ENCODE measurements at regions not wholly inside any gene's neighbourhood (a gene's known extent, or its start where the extent isn't known, plus 50 kb on each side); places are given as distances from the start of the nearest gene placed in this dataset.
A peak's percentile ranks its signal among the peaks of the same experiment; 100 is the strongest.
"Not testable (repeated sequence)": the region's sequence is repeated elsewhere in the genome, so short reads cannot be mapped to it uniquely, and the experiment has no call there.

- H3K4me1 ChIP-seq (ENCODE audit: control insufficient read depth, insufficient read depth, low read length, poor library complexity, severe bottlenecking); H3K4me1 Mint-ChIP-seq; DNase-seq; H3K9me3 Mint-ChIP-seq; H3K4me3 Mint-ChIP-seq; H3K9me3 ChIP-seq (ENCODE audit: control insufficient read depth in 2 of 2, low read length in 2 of 2); ATAC-seq (ENCODE audit: low read depth in 2 of 2); H3K27me3 Mint-ChIP-seq; H3K27ac ChIP-seq (ENCODE audit: insufficient read depth, low read length, poor library complexity, severe bottlenecking); H3K27me3 ChIP-seq (ENCODE audit: control insufficient read depth, insufficient read depth, low read length); H3K4me3 ChIP-seq (ENCODE audit: low read depth, low read length); H3K36me3 Mint-ChIP-seq; H3K27ac Mint-ChIP-seq; H3K36me3 ChIP-seq (ENCODE audit: control insufficient read depth, insufficient read depth, low read length): not testable (repeated sequence)
Measured at GRCh38 chr15:84094720-84095119, 140.9 kb upstream of the GOLGA6L4 start.

GRCh38 chr15:84097053-84097452, 138.5 kb upstream of the GOLGA6L4 start:
- not testable (repeated sequence) for H3K27me3 ChIP-seq (ENCODE audit: control insufficient read depth, insufficient read depth, low read length); H3K9me3 Mint-ChIP-seq; H3K4me3 ChIP-seq (ENCODE audit: low read depth, low read length); H3K4me1 ChIP-seq (ENCODE audit: control insufficient read depth, insufficient read depth, low read length, poor library complexity, severe bottlenecking); H3K27me3 Mint-ChIP-seq; ATAC-seq (ENCODE audit: low read depth in 2 of 2); H3K36me3 Mint-ChIP-seq; H3K4me1 Mint-ChIP-seq; H3K9me3 ChIP-seq (ENCODE audit: control insufficient read depth in 2 of 2, low read length in 2 of 2); H3K27ac Mint-ChIP-seq; H3K27ac ChIP-seq (ENCODE audit: insufficient read depth, low read length, poor library complexity, severe bottlenecking); H3K36me3 ChIP-seq (ENCODE audit: control insufficient read depth, insufficient read depth, low read length); H3K4me3 Mint-ChIP-seq
- DNase-seq, result peak in 1 of 3 donors; percentile 77

GRCh38 chr15:84098604-84099003, 137.0 kb upstream of the GOLGA6L4 start:
- H3K4me3 ChIP-seq (ENCODE audit: low read depth, low read length), result no peak overlapping the region
- H3K4me1 Mint-ChIP-seq, result no peaks in the 10 kb centered on the region
- no peaks in the 10 kb centered on the region for H3K36me3 ChIP-seq (ENCODE audit: control insufficient read depth, insufficient read depth, low read length)
- no peaks in the 10 kb centered on the region for H3K4me1 ChIP-seq (ENCODE audit: control insufficient read depth, insufficient read depth, low read length, poor library complexity, severe bottlenecking)
- H3K4me3 Mint-ChIP-seq, result no peak overlapping the region
- no peak overlapping the region for H3K27ac Mint-ChIP-seq
- H3K27me3 ChIP-seq (ENCODE audit: control insufficient read depth, insufficient read depth, low read length), result no peaks in the 10 kb centered on the region
- DNase-seq (no peak), ATAC-seq (ENCODE audit: low read depth in 2 of 2) (no peak)
- H3K27ac ChIP-seq (ENCODE audit: insufficient read depth, low read length, poor library complexity, severe bottlenecking), result no peak overlapping the region
- no peaks in the 10 kb centered on the region for H3K36me3 Mint-ChIP-seq
- no peaks in the 10 kb centered on the region for H3K27me3 Mint-ChIP-seq
- H3K9me3 Mint-ChIP-seq, result no peaks in the 10 kb centered on the region
- no peaks in the 10 kb centered on the region for H3K9me3 ChIP-seq (ENCODE audit: control insufficient read depth in 2 of 2, low read length in 2 of 2)

- Mint-ChIP-seq H3K27ac (no peak overlapping the region), H3K4me1 (no peaks in the 10 kb centered on the region), H3K4me3 (no peak overlapping the region), H3K36me3 (no peaks in the 10 kb centered on the region), H3K9me3 (peaks cover 0 to 2% (median 0%) of the 10 kb centered on the region in 7 donors), H3K27me3 (peaks cover 4% of the 10 kb centered on the region)
- H3K27me3 ChIP-seq (ENCODE audit: control insufficient read depth, insufficient read depth, low read length), result no peaks in the 10 kb centered on the region
- ATAC-seq (ENCODE audit: low read depth in 2 of 2), result no peak
- H3K36me3 ChIP-seq (ENCODE audit: control insufficient read depth, insufficient read depth, low read length), result no peaks in the 10 kb centered on the region
- H3K9me3 ChIP-seq (ENCODE audit: control insufficient read depth in 2 of 2, low read length in 2 of 2), result no peaks in the 10 kb centered on the region
- DNase-seq, result no peak
- H3K4me3 ChIP-seq (ENCODE audit: low read depth, low read length), result no peak overlapping the region
- H3K27ac ChIP-seq (ENCODE audit: insufficient read depth, low read length, poor library complexity, severe bottlenecking), result no peak overlapping the region
- no peaks in the 10 kb centered on the region for H3K4me1 ChIP-seq (ENCODE audit: control insufficient read depth, insufficient read depth, low read length, poor library complexity, severe bottlenecking)
Measured at GRCh38 chr15:84099181-84099580, 136.4 kb upstream of the GOLGA6L4 start.

- H3K4me1 Mint-ChIP-seq, result no peaks in the 10 kb centered on the region
- no peaks in the 10 kb centered on the region for H3K36me3 Mint-ChIP-seq
- H3K9me3 Mint-ChIP-seq, result peaks cover 0 to 2% (median 0%) of the 10 kb centered on the region in 7 donors
- peak overlapping the region in 1 of 4 donors; percentile 1 for H3K4me3 Mint-ChIP-seq
- Histone ChIP-seq H3K4me3 (ENCODE audit: low read depth, low read length) (no peak overlapping the region), H3K36me3 (ENCODE audit: control insufficient read depth, insufficient read depth, low read length) (no peaks in the 10 kb centered on the region), H3K27me3 (ENCODE audit: control insufficient read depth, insufficient read depth, low read length) (no peaks in the 10 kb centered on the region), H3K27ac (ENCODE audit: insufficient read depth, low read length, poor library complexity, severe bottlenecking) (no peak overlapping the region), H3K9me3 (ENCODE audit: control insufficient read depth in 2 of 2, low read length in 2 of 2) (no peaks in the 10 kb centered on the region), H3K4me1 (ENCODE audit: control insufficient read depth, insufficient read depth, low read length, poor library complexity, severe bottlenecking) (no peaks in the 10 kb centered on the region)
- ATAC-seq (ENCODE audit: low read depth in 2 of 2), result no peak
- H3K27me3 Mint-ChIP-seq, result peaks cover 11% of the 10 kb centered on the region
- DNase-seq, result no peak
- no peak overlapping the region for H3K27ac Mint-ChIP-seq
Measured at GRCh38 chr15:84103345-84103744, 132.2 kb upstream of the GOLGA6L4 start.

GRCh38 chr15:84104853-84105252, 130.7 kb upstream of the GOLGA6L4 start:
- no peak overlapping the region for H3K27ac ChIP-seq (ENCODE audit: insufficient read depth, low read length, poor library complexity, severe bottlenecking)
- no peaks in the 10 kb centered on the region for H3K4me1 Mint-ChIP-seq
- peaks cover 16% of the 10 kb centered on the region for H3K27me3 Mint-ChIP-seq
- H3K36me3 Mint-ChIP-seq, result no peaks in the 10 kb centered on the region
- H3K27me3 ChIP-seq (ENCODE audit: control insufficient read depth, insufficient read depth, low read length), result no peaks in the 10 kb centered on the region
- no peak overlapping the region for H3K4me3 ChIP-seq (ENCODE audit: low read depth, low read length)
- H3K9me3 ChIP-seq (ENCODE audit: control insufficient read depth in 2 of 2, low read length in 2 of 2), result no peaks in the 10 kb centered on the region
- H3K4me1 ChIP-seq (ENCODE audit: control insufficient read depth, insufficient read depth, low read length, poor library complexity, severe bottlenecking), result no peaks in the 10 kb centered on the region
- H3K36me3 ChIP-seq (ENCODE audit: control insufficient read depth, insufficient read depth, low read length), result no peaks in the 10 kb centered on the region
- H3K27ac Mint-ChIP-seq, result no peak overlapping the region
- ATAC-seq (ENCODE audit: low read depth in 2 of 2) (no peak), DNase-seq (no peak)
- H3K4me3 Mint-ChIP-seq, result no peak overlapping the region
- peaks cover 0 to 2% (median 0%) of the 10 kb centered on the region in 7 donors for H3K9me3 Mint-ChIP-seq

- Histone ChIP-seq H3K4me3 (ENCODE audit: low read depth, low read length) (no peak overlapping the region), H3K27me3 (ENCODE audit: control insufficient read depth, insufficient read depth, low read length) (no peaks in the 10 kb centered on the region), H3K4me1 (ENCODE audit: control insufficient read depth, insufficient read depth, low read length, poor library complexity, severe bottlenecking) (no peaks in the 10 kb centered on the region), H3K27ac (ENCODE audit: insufficient read depth, low read length, poor library complexity, severe bottlenecking) (no peak overlapping the region), H3K36me3 (ENCODE audit: control insufficient read depth, insufficient read depth, low read length) (no peaks in the 10 kb centered on the region), H3K9me3 (ENCODE audit: control insufficient read depth in 2 of 2, low read length in 2 of 2) (no peaks in the 10 kb centered on the region)
- no peaks in the 10 kb centered on the region for H3K36me3 Mint-ChIP-seq
- H3K4me1 Mint-ChIP-seq, result no peaks in the 10 kb centered on the region
- H3K27ac Mint-ChIP-seq, result no peak overlapping the region
- DNase-seq (peak in 1 of 3 donors; percentile 5), ATAC-seq (ENCODE audit: low read depth in 2 of 2) (no peak)
- no peak overlapping the region for H3K4me3 Mint-ChIP-seq
- peaks cover 16% of the 10 kb centered on the region for H3K27me3 Mint-ChIP-seq
- peaks cover 0 to 2% (median 0%) of the 10 kb centered on the region in 7 donors for H3K9me3 Mint-ChIP-seq
Measured at GRCh38 chr15:84108728-84109127, 126.8 kb upstream of the GOLGA6L4 start.

- H3K4me3 Mint-ChIP-seq, result no peak overlapping the region
- no peaks in the 10 kb centered on the region for H3K27me3 ChIP-seq (ENCODE audit: control insufficient read depth, insufficient read depth, low read length)
- H3K27ac Mint-ChIP-seq, result no peak overlapping the region
- H3K4me1 Mint-ChIP-seq, result no peaks in the 10 kb centered on the region
- H3K27ac ChIP-seq (ENCODE audit: insufficient read depth, low read length, poor library complexity, severe bottlenecking), result no peak overlapping the region
- H3K4me1 ChIP-seq (ENCODE audit: control insufficient read depth, insufficient read depth, low read length, poor library complexity, severe bottlenecking), result no peaks in the 10 kb centered on the region
- H3K9me3 ChIP-seq (ENCODE audit: control insufficient read depth in 2 of 2, low read length in 2 of 2), result no peaks in the 10 kb centered on the region
- ATAC-seq (ENCODE audit: low read depth in 2 of 2) (no peak), DNase-seq (no peak)
- H3K4me3 ChIP-seq (ENCODE audit: low read depth, low read length), result no peak overlapping the region
- H3K27me3 Mint-ChIP-seq, result peaks cover 15% of the 10 kb centered on the region
- no peaks in the 10 kb centered on the region for H3K36me3 Mint-ChIP-seq
- H3K36me3 ChIP-seq (ENCODE audit: control insufficient read depth, insufficient read depth, low read length), result no peaks in the 10 kb centered on the region
- peaks cover 0 to 4% (median 0%) of the 10 kb centered on the region in 7 donors for H3K9me3 Mint-ChIP-seq
Measured at GRCh38 chr15:84111575-84111974, 124.0 kb upstream of the GOLGA6L4 start.

Data from CD4-positive, CD25-positive, alpha-beta regulatory T cell (primary cell).